GM12878 (cell line): ENCODE measurements at regions not wholly inside any gene's neighbourhood (a gene's known extent, or its start where the extent isn't known, plus 50 kb on each side); places are given as distances from the start of the nearest gene placed in this dataset.

Experiments
- ATAC-seq: fragments of 200-7000 bp; cut with Tn5 transposase; 3 replicates; pipeline ENCODE4 v1.9.1; 2020; ENCODE audit warnings: mild to moderate bottlenecking, moderate library complexity
- BruUV-seq: library from RNA; stranded (reverse); fragments of 400-500 nt; replicated peaks from 2 replicates; lab custom pipeline; 2021; lab: Mats Ljungman, UMichigan
- CTCF ChIA-PET: fragments of 300-600 bp; sonication (Branson Sonifier 250); formaldehyde crosslinking; extraction: SDS; loops from one replicate; lab custom pipeline; 2021; ENCODE audit warnings: inconsistent platforms; lab: Yijun Ruan, JAX
- POLR2A ChIA-PET: fragments of 350-600 bp; formaldehyde crosslinking; extraction: SDS; loops from one replicate; lab custom pipeline; 2021; ENCODE audit warnings: inconsistent platforms; lab: Charles Lee
- RAD21 ChIA-PET: fragments of 300-600 bp; sonication (Branson Sonifier 250); formaldehyde crosslinking; loops from one replicate; lab custom pipeline; 2023; ENCODE audit warnings: antibody characterized with exemption; ENCODE audit not compliant: unreplicated experiment; lab: Charles Lee
- SMC1A ChIA-PET: fragments of 300-600 bp; sonication (Branson Sonifier 250); formaldehyde crosslinking; loops from one replicate; lab custom pipeline; 2023; ENCODE audit not compliant: unreplicated experiment, uncharacterized antibody; lab: Charles Lee
- DNase-seq: peaks from one replicate; pipeline ENCODE4 v3.0.0-alpha.2; 2011; ENCODE audit warnings: low read depth, low spot score
- FAIRE-seq: peaks from 3 replicates; lab custom pipeline; 2011; peaks lifted over from hg19 to GRCh38; lab: Jason Lieb, UNC
- H2AFZ ChIP-seq: 2 replicates; pipeline ENCODE4 v1.6.0; 2011; ENCODE audit warnings: low read depth, low read length, control low read depth; ENCODE audit not compliant: control insufficient read depth
- H3K27ac ChIP-seq: 2 replicates; pipeline ENCODE4 v1.5.1; 2011; ENCODE audit warnings: control low read depth; ENCODE audit not compliant: control insufficient read depth, insufficient read depth
- H3K27me3 ChIP-seq, 2 experiments: replicated peaks in 1 of 2; 2 replicates each; pipeline versions ENCODE4 v1.6.0 to v1.6.1; 2011; ENCODE audit warnings: low read length in 1 of 2; ENCODE audit not compliant: control insufficient read depth in 2 of 2, insufficient read depth in 2 of 2
- H3K36me3 ChIP-seq, 2 experiments: 2 replicates each; pipeline ENCODE4 v1.5.1; 2011; ENCODE audit warnings: low read length in 1 of 2; ENCODE audit not compliant: control insufficient read depth in 2 of 2, insufficient read depth in 2 of 2
- H3K4me1 ChIP-seq: 2 replicates; pipeline ENCODE4 v1.6.1; 2011; ENCODE audit warnings: mild to moderate bottlenecking, low read length, moderate library complexity, mixed read lengths; ENCODE audit not compliant: control insufficient read depth, insufficient read depth
- H3K4me2 ChIP-seq: 2 replicates; pipeline ENCODE4 v1.6.0; 2011; ENCODE audit warnings: control low read depth; ENCODE audit not compliant: control insufficient read depth, insufficient read depth
- H3K4me3 ChIP-seq: fragments of 200-600 bp; sonication (generic); 2 replicates; pipeline ENCODE4 v1.5.1; 2016
- H3K79me2 ChIP-seq: 2 replicates; pipeline ENCODE4 v1.6.0; 2011; ENCODE audit warnings: low read length; ENCODE audit not compliant: control insufficient read depth, insufficient read depth
- H3K9ac ChIP-seq: 2 replicates; pipeline ENCODE4 v1.8.0; 2011; ENCODE audit warnings: low read length, control low read depth, mixed read lengths; ENCODE audit not compliant: control insufficient read depth, insufficient read depth
- H3K9me3 ChIP-seq: replicated peaks from 3 replicates; pipeline ENCODE4 v1.5.1; 2011; ENCODE audit warnings: mild to moderate bottlenecking, low read length; ENCODE audit not compliant: control insufficient read depth, insufficient read depth
- H4K20me1 ChIP-seq: 2 replicates; pipeline ENCODE4 v1.6.0; 2011; ENCODE audit not compliant: control insufficient read depth, insufficient read depth
- BHLHE40 ChIP-seq, 2 experiments: fragments of 450-650 bp in 1 of 2; IDR thresholded peaks; 2 replicates each; pipeline ENCODE4 v1.6.1; 2011 to 2017; ENCODE audit warnings: low read depth in 2 of 2, borderline replicate concordance in 1 of 2, improper control_type of control experiment in 1 of 2, low read length in 1 of 2, mild to moderate bottlenecking in 1 of 2
- CUX1 ChIP-seq: IDR thresholded peaks from 2 replicates; pipeline ENCODE4 v1.6.1; 2012; ENCODE audit warnings: improper control_type of control experiment, low read depth, low read length; ENCODE audit not compliant: insufficient replicate concordance
- E2F4 ChIP-seq: IDR thresholded peaks from 2 replicates; pipeline ENCODE4 v1.6.1; 2012; ENCODE audit warnings: low read depth, low read length, improper control_type of control experiment
- FOXK2 ChIP-seq: fragments of 450-650 bp; IDR thresholded peaks from 2 replicates; pipeline ENCODE4 v1.6.1; 2017; ENCODE audit warnings: mild to moderate bottlenecking, moderate library complexity
- FOXM1 ChIP-seq: IDR thresholded peaks from 2 replicates; pipeline ENCODE4 v1.6.1; 2012; ENCODE audit warnings: low read depth, mild to moderate bottlenecking, inconsistent platforms, low read length, moderate library complexity
- GABPA ChIP-seq: IDR thresholded peaks from 2 replicates; pipeline ENCODE4 v1.6.1; 2014; ENCODE audit warnings: antibody characterized with exemption, low read depth, mild to moderate bottlenecking, inconsistent platforms
- HDAC6 ChIP-seq: fragments of 200-600 bp; sonication (generic); IDR thresholded peaks from one replicate; pipeline ENCODE4 v1.8.0; 2017; ENCODE audit warnings: antibody characterized with exemption; ENCODE audit not compliant: unreplicated experiment
- NFIC ChIP-seq: IDR thresholded peaks from 2 replicates; pipeline ENCODE4 v1.6.1; 2012; ENCODE audit warnings: low read depth, mild to moderate bottlenecking, inconsistent platforms, low read length, moderate library complexity
- PAX5 ChIP-seq: IDR thresholded peaks from 2 replicates; pipeline ENCODE4 v1.6.1; 2011; ENCODE audit warnings: low read depth, low read length, borderline replicate concordance
- POLR2AphosphoS5 ChIP-seq: IDR thresholded peaks from 2 replicates; pipeline ENCODE4 v1.6.1; 2011; ENCODE audit warnings: mild to moderate bottlenecking, low read length, inconsistent platforms
- RUNX3 ChIP-seq: IDR thresholded peaks from 2 replicates; pipeline ENCODE4 v1.6.1; 2012; ENCODE audit warnings: low read length, inconsistent platforms
- SUPT20H ChIP-seq: IDR thresholded peaks from 2 replicates; pipeline ENCODE4 v1.6.1; 2011; ENCODE audit warnings: low read depth, mild to moderate bottlenecking, low read length, moderate library complexity, borderline replicate concordance; ENCODE audit not compliant: control insufficient read depth
- SUZ12 ChIP-seq: fragments of 200-600 bp; sonication (generic); IDR thresholded peaks from one replicate; pipeline ENCODE4 v1.6.1; 2018; ENCODE audit warnings: antibody characterized with exemption, mild to moderate bottlenecking; ENCODE audit not compliant: unreplicated experiment
- USF2 ChIP-seq: IDR thresholded peaks from 2 replicates; pipeline ENCODE4 v1.6.1; 2011; ENCODE audit warnings: low read depth, low read length, improper control_type of control experiment, borderline replicate concordance
- WRNIP1 ChIP-seq: IDR thresholded peaks from 2 replicates; pipeline ENCODE4 v1.6.1; 2011; ENCODE audit warnings: low read depth, low read length, improper control_type of control experiment, borderline replicate concordance
- YBX1 ChIP-seq: fragments of 450-650 bp; IDR thresholded peaks from 2 replicates; pipeline ENCODE4 v1.6.1; 2016; ENCODE audit warnings: antibody characterized with exemption
- ZNF24 ChIP-seq: fragments of 450-650 bp; IDR thresholded peaks from 2 replicates; pipeline ENCODE4 v1.6.1; 2017; ENCODE audit warnings: antibody characterized with exemption, mild to moderate bottlenecking
- WGBS: methylation state at CpG from one replicate; pipeline ENCODE4 v1.1.6; 2016; ENCODE audit warnings: low lambda C conversion rate; ENCODE audit not compliant: insufficient replicate concordance, insufficient coverage; ENCODE audit errors: missing lambda C conversion rate; 5-methylcytosine and 5-hydroxymethylcytosine counted together
- in situ Hi-C: fragments of 300-500 bp; cut with MboI; formaldehyde crosslinking; loops from 9 replicates; pipeline ENCODE4 v1.14.3; 2018; ENCODE audit warnings: mixed read lengths
- intact Hi-C: fragments of 100-400 bp; cut with micrococcal nuclease; formaldehyde crosslinking; loops from one replicate; pipeline ENCODE4 v1.14.2; 2022; ENCODE audit not compliant: unreplicated experiment

DNA sequence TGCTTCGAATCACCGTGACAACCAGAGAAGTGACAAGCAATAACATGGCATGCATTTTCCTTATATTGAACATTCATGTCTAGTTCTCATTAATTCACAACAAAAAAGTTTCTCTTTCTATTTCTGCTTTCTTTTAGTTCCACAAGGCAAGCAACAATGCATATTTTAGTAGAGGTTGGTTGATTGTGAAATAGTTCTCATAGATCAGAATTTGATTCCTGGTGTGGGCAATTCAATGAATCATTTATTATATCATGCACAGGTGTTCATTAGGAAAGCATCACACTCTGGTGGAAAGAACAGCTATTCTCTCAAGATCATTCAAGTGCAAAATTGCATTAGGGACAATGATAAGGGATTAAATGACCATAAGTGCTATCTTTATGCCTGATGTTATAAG lies 980.9 kb downstream of the BRINP3 start:
- POLR2A ChIA-PET: no interaction called here
- Histone ChIP-seq H3K27me3 (no peaks in the 10 kb centered on the region), H3K27ac (no peak overlapping the region), H4K20me1 (no peaks in the 10 kb centered on the region), H3K9me3 (no peaks in the 10 kb centered on the region), H3K9ac (no peak overlapping the region), H2AFZ (no peak overlapping the region), H3K4me1 (no peaks in the 10 kb centered on the region), H3K4me3 (no peak overlapping the region), H3K79me2 (no peaks in the 10 kb centered on the region), H3K4me2 (no peak overlapping the region), H3K36me3 (no peaks in the 10 kb centered on the region)
- ATAC-seq: no peak
- no peak for FAIRE-seq
- intact Hi-C loops: no loop called here
- RAD21 ChIA-PET: no interaction called here
- no peak for DNase-seq
- TF ChIP-seq RUNX3 (no peak), CUX1 (no peak), WRNIP1 (no peak), YBX1 (no peak), GABPA (no peak), HDAC6 (no peak), SUPT20H (no peak), NFIC (no peak), E2F4 (no peak), SUZ12 (no peak), BHLHE40 (IDR thresholded peaks at IDR 0.05; ENCODE audit: borderline replicate concordance in 1 of 2, low read depth in 2 of 2, low read length in 1 of 2) (no peak), FOXM1 (no peak), PAX5 (no peak), FOXK2 (no peak), ZNF24 (no peak), POLR2AphosphoS5 (no peak), USF2 (no peak)
- BruUV-seq: no TSS peak
- CTCF ChIA-PET: no interaction called here
- in situ Hi-C loops: no loop called here
- 2% methylated on average over 2 of the region's 2 CpGs for WGBS
- SMC1A ChIA-PET: no interaction called here
